ENCODE measurements at regions not wholly inside any gene's neighbourhood (a gene's known extent, or its start where the extent isn't known, plus 50 kb on each side); places are given as distances from the start of the nearest gene placed in this dataset.
A peak's percentile ranks its signal among the peaks of the same experiment; 100 is the strongest.

DNA sequence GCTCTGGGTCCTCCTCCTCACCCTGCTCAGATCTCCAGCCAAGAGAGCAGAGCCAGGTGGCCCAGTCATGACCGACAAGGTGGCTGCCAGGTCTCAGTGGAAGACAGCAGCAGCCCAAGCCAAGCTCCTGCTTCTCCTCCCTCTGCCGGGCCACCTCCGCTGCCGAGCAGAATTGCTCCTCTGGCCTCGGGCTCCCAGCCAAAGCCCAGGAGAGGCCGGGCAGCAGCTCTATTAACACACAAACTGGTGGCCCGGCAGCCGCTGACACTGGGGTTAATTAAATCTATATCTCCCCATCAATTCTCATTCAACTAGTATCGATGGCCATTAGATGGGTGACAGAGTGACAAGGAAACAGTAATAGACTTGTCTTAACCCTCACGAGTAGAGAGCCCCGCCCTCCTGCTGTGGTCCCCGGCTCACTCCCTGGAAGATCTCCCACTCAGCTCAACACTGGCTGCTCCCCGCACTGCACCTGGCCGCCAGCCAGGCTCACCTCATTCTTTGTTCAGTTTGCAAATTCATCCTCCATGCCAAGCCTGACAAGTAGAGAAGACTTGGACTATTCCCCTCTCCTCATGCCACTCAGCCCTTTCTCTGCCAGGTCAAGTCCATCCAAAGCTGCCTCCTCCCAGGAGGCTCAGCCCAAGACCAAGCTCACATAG is 74.1 kb upstream of the UNC5B start:
- peak in 1 of 2 donors; percentile 43 for DNase-seq
- Histone ChIP-seq H3K27me3 (peaks cover 0 to 15% (median 0%) of the 10 kb centered on the region in 7 donors), H3K4me1 (peaks cover 0 to 10% (median 0%) of the 10 kb centered on the region in 9 donors), H3K9me3 (no peaks in the 10 kb centered on the region), H3K36me3 (no peaks in the 10 kb centered on the region), H3K27ac (no peak overlapping the region), H3K4me3 (no peak overlapping the region)
- TF ChIP-seq, protein P1, sequence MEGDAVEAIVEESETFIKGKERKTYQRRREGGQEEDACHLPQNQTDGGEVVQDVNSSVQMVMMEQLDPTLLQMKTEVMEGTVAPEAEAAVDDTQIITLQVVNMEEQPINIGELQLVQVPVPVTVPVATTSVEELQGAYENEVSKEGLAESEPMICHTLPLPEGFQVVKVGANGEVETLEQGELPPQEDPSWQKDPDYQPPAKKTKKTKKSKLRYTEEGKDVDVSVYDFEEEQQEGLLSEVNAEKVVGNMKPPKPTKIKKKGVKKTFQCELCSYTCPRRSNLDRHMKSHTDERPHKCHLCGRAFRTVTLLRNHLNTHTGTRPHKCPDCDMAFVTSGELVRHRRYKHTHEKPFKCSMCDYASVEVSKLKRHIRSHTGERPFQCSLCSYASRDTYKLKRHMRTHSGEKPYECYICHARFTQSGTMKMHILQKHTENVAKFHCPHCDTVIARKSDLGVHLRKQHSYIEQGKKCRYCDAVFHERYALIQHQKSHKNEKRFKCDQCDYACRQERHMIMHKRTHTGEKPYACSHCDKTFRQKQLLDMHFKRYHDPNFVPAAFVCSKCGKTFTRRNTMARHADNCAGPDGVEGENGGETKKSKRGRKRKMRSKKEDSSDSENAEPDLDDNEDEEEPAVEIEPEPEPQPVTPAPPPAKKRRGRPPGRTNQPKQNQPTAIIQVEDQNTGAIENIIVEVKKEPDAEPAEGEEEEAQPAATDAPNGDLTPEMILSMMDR (IDR thresholded peaks at IDR 0.05), result no peak
- intact Hi-C loops (cut with DNase I), result no loop called here
- 39 to 43% methylated on average over 14 of the region's 14 CpGs for WGBS, 2 donors
- peak in 5 of 8 donors; percentile 15 to 46 (median 41) for ATAC-seq

DNA sequence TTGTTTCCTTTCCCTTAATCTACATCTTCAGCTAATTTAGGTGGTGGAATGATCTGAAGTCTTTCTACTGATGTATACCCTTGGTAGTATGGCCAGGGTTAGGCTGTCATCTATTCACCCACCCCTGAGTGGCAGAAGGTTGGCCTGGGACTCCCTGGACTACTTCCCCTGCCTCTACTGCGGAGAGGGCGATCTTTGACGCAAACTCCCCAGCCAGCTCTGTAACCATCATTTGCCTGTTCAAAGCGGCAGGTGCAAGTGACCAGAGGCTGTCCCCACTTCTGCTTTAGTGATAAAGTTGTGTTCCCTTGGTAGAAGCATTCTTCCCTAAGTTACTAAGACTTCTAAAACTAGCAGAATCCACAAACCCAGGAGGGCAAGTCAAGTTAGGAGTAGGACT is 70.8 kb upstream of the UNC5B start:
- Histone ChIP-seq H3K27ac (no peak overlapping the region), H3K4me1 (peaks cover 0 to 16% (median 0%) of the 10 kb centered on the region in 9 donors), H3K36me3 (no peaks in the 10 kb centered on the region), H3K4me3 (no peak overlapping the region), H3K27me3 (peaks cover 0 to 8% (median 0%) of the 10 kb centered on the region in 7 donors), H3K9me3 (no peaks in the 10 kb centered on the region)
- WGBS, 2 donors, result 93 to 94% methylated on average over 4 of the region's 4 CpGs
- ATAC-seq, result no peak
- TF ChIP-seq, protein P1 (IDR thresholded peaks at IDR 0.05), result no peak
- DNase-seq, result no peak
- intact Hi-C loops (cut with DNase I), result no loop called here

DNA sequence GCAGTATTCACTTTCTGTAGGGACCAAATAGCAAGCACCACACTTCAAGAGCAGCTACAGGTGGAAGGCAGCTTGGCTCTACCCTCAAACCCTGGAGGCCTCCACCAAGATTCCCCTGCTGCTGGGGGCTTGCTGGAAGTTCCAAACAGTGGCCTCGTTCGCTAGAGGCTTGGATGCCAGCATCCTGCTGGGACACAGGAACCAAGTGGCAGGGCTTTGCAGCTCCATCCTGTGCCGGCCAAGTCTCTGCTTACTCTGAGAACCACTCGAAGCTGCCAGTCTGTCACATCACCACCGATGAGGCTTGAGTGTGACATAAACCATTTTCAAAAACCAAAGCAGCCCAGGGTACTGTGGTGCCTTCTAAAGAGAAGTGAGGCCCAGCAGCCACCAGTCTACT is 69.2 kb upstream of the UNC5B start:
- Histone ChIP-seq H3K36me3 (no peaks in the 10 kb centered on the region), H3K9me3 (no peaks in the 10 kb centered on the region), H3K27ac (peak overlapping the region in 2 of 10 donors; percentile 9 to 47), H3K27me3 (peaks cover 0 to 10% (median 0%) of the 10 kb centered on the region in 7 donors), H3K4me3 (no peak overlapping the region), H3K4me1 (peaks cover 0 to 16% (median 0%) of the 10 kb centered on the region in 9 donors)
- intact Hi-C loops (cut with DNase I), result no loop called here
- peak; percentile 19 to 40 for DNase-seq
- 36 to 47% methylated on average over 5 of the region's 5 CpGs for WGBS, 2 donors
- ATAC-seq, result peak in 7 of 8 donors; percentile 67 to 86 (median 75)
- TF ChIP-seq, protein P1 (IDR thresholded peaks at IDR 0.05), result no peak

DNA sequence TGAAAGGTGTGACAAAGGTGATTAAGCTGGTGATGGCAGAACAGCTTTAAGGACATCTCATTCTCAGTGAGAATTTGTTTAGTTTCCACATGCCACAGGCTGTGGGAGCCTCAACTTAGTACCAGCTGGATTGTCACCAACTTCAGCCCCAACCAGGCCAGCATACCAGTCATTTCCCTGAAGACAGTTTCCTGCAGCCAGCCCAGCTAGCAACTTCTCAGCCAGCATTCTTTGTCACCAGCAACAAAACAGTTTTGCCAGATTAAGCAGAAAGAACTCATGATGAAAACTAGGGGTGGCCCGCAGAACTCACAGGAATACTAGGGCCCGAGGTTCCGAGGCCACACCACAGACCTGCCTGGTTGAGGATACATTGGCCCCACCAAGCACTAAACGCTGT is 68.8 kb upstream of the UNC5B start:
- intact Hi-C loops (cut with DNase I), result no loop called here

More for the DNA sequence above, 68.8 kb upstream of the UNC5B start:
- DNase-seq, result no peak
- no peaks in the 10 kb centered on the region for H3K9me3 ChIP-seq
- H3K36me3 ChIP-seq, result no peaks in the 10 kb centered on the region
- peaks cover 0 to 10% (median 0%) of the 10 kb centered on the region in 7 donors for H3K27me3 ChIP-seq
- 75 to 76% methylated on average over 4 of the region's 4 CpGs for WGBS, 2 donors
- H3K4me1 ChIP-seq, result peaks cover 0 to 16% (median 0%) of the 10 kb centered on the region in 9 donors
- TF ChIP-seq, protein P1 (IDR thresholded peaks at IDR 0.05), result no peak
- peak in 5 of 8 donors; percentile 6 to 64 (median 22) for ATAC-seq
- H3K4me3 ChIP-seq, result no peak overlapping the region
- peak overlapping the region in 2 of 10 donors; percentile 9 to 47 for H3K27ac ChIP-seq

Measured in heart right ventricle (tissue), 16 donors.